ENCODE measurements at regions not wholly inside any gene's neighbourhood (a gene's known extent, or its start where the extent isn't known, plus 50 kb on each side); places are given as distances from the start of the nearest gene placed in this dataset.

DNA sequence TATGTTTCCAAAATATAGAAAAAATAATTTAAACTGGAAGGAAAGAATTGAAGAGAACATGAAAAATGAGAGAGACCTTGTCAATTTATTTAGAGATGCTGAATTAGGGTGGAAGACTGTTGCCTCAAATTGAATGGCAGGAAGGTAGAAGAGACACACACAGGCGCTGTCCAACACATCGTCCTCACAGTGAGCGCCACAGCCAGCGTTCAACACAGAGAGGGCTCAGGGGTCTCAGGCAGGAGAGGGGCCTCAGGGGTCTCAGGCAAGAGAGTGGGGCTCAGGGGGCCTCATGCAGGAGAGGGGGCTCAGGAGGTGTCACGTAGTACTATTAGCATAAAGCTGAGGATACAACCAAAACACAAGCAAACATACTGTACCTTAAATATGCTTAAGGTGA, 65.7 kb downstream of the TMEM18 start:
- no peak for DNase-seq (ENCODE audit: low read depth)

DNA sequence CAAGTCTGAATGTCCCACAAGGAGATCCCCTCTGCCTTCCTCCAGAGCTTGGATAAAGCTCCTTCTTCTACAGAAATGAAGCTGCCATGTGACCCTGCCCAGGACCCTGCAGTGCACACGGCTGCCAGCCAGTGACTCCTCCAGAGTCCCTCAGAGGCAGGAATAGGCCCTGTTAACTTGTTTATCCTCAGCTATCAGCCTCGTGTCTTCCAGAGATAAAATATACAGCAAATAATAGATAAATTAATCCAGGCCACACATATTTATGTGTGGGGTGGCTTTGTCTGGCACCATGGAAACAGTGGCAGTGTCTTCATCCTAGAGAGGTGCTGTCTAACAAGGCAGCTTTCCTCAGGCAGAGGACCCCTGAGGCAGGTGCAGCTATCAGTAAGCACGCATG, 66.7 kb downstream of the TMEM18 start:
- DNase-seq (ENCODE audit: low read depth) = no peak

DNA sequence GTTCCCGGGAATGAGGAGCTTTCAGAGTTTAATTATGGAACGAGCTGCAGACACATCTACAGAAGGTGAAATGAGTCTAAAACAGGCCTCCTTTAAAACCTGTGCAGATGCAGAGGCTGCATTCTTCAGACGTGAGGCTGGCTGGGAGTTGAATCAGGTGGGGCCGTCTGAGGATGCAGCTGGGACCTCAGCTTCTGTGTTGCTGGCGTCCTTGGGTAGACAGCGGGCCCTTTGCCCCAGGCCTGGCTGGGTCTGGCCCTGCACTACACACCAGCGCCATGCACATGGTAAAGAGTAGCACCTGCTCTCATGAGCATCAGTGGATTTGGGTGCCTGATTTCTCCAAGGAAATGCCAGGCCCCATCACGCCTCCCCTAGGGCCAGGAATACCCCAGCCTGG, 67.3 kb downstream of the TMEM18 start:
- DNase-seq (ENCODE audit: low read depth) = no peak

DNA sequence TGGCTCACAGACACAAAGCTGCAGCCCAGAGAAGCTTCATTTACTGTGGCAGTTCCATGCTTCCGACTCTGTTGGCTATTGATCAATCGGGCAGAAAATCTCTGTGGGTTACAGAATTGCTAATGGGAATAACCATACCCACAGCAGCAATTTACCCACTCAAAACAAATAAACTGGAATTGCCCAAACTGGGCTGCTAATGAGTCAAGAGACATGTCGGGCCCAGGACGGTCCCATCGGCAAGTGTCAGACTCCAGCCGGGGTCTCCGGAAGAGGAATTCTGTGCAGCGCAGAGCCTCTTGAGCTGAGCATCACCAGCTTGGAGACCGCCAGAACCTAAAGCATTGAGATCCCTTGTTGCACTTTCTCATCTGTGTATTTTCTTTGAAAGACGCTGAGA, 67.8 kb downstream of the TMEM18 start:
- DNase-seq (ENCODE audit: low read depth) = no peak

DNA sequence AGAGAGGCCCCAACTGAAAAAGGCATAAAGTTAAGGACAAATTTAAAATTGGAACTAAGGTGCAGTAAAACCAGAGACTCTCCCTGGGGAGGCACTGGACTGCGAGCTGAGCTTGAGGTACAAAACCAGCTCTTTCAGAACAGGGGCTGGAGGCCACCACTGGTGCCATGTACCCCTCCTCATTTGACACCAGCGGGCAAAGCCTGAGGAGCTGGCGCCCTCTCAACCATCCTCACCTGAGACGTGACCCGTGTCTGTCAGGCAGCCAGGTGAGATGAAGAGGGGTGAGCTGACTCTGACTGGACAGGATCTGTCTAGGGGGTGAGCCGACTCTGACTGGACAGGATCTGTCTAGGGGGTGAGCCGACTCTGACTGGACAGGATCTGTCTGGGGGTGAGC, 68.5 kb downstream of the TMEM18 start:
- DNase-seq (ENCODE audit: low read depth) = no peak

DNA sequence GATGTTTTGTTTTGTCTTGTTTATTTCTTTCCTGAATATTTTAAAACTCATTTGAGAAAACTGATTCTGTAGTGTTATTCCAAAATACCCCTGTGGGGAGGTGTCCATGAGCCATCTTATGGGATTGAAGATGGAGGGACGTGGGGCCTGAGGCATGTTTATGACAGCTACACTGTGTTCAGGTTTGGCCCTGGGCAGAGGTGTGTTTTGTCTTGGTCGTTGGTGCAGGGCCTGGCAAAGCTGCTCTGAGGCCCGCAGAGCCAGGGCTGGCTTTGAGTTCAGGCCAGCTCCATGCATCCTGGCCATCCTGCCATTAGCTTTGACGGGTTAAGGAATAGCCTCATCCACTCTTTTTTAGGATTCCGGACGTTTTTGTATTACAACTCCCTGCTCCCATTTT, 68.9 kb downstream of the TMEM18 start:
- no peak for DNase-seq (ENCODE audit: low read depth)

DNA sequence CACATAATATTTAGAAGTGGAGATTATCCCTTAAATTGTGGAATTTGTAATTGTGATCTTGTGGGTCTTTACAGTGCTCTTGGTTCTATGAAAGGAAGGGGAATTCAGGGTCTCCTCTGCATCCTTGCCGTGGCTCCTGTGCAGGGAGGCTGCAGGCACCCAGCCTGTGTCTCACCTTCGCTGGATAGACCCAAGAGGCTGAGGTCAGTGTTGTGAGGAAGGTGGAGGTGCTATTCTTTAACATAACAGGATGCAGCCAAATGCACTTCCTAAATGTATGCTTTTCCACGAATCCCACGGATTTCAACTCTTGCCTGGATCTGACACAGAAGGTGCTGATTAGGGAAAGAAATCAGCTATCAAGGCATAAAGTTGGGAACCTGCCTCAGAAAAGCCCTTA, 69.5 kb downstream of the TMEM18 start:
- DNase-seq (ENCODE audit: low read depth) = no peak

DNA sequence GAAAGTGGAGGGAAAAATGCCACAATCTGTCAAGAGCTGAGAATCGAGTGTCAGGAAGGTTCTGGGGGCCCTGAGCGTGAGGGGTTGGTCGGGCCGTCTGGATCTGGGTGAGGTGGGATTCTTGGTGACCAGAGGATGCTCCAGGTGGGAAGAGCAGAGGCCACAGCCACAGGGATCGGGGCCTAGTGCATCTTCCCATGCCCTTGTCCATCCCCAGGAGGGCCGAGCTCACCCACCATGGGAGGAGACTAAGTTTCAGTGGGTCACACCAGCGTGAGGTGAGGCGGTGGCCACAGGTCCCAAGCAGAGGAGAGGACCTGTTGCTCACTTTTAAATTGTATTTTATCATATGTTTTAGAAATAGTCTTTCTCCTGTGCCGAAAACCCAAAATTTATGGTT, 70.0 kb downstream of the TMEM18 start:
- DNase-seq (ENCODE audit: low read depth) = no peak

DNA sequence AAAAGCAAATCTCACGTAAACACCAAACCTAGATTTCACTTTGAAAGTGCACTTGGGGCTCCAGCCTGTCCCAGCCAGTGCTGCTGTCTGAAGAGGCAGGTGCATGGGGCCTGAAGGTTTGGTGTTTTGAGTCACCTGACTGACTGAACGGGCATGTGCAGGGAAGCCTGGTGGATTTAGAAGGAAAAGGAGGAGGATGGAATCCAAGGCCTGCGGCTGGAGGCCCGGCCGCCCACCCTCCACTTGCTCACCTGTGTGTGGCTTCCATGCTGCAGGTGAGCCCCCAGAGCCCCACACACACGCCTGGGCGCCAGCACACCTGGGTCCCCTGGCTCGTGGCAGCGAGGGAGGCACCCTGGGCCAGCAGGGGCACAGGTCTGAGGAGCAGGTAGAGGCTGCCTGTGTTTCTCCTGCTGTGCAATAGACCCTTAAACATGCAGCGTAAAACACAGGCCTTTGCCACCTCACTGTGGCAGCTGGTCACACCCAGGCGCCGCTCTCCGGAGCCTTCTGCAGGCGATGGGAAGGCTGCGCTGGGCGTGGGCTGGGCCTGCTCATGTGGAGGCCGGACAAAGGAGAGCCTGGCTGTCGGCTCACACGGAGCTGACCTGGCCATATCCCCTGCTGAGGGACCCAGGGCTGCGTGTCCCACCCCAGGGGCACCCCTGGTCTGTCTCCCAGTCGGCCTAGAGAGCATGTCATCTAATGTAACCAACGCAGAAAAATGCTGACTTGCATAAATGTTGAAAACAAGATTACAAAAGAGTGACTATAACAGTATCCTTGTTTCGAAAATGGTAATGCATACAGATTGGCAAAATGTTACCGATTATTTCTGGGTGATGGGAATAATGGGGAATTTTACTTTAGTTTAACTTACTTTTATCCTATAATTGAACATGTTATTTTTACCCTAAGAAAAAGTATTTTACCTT, 71.3 kb downstream of the TMEM18 start:
- no peak for DNase-seq (ENCODE audit: low read depth)

DNA sequence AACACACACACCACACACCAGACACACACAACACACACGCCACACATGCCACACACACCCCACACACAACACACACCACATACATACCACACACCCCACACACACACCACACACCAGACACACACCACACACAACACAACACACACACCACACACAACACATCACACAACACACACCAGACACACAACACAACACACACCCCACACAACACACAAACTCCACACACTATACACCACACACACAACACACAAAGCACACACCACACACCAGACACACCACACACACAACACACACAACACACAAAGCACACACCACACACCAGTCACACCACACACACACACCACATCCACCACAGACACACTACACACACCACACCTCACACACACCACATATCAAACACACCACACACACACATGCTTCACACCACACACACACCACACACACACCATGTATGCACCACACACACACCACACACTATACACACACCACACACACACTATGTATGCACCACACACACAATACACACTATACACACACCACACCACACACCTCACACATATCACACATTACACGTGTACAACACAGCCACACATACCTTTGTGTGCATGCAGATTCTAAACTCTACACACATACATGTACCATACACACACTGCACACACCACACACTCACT, 72.2 kb downstream of the TMEM18 start:
- DNase-seq (ENCODE audit: low read depth) = no peak

DNA sequence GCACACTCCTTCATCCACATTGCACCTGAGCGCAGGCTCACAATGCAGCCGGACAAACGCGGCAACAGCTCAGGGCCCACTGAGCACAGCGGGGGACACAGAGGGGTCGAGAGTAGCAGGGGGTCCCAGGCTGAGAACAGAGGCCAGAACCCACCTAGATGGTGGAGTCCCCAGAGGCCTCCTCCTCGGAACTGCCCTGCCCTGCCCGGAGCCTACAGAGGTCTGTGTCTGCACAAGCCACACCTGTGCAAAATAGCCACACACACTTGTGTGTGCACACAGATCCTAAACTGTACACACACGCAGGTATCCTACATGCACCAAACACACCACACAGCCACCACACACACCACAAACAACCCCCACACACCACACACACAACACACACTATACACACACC, 72.8 kb downstream of the TMEM18 start:
- DNase-seq (ENCODE audit: low read depth) = no peak

DNA sequence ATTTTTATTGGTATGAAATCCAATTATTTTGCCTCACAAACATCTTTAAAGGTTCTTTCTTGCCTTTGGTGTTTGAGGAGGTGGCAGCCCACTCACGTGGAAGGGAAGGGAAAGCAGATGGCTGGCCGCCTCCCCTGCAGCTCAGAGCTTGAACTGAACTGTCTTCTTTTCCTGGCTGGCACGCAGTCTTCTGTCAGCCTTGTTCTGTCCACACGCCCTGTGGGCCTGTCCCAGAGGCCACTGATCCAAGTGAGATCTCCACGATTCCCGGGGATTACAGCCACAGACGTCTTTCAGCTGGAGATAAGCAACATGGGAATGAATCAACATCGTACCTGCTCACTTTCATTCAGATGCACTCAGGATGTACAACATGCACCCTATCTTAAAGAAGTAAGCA, 73.3 kb downstream of the TMEM18 start:
- DNase-seq (ENCODE audit: low read depth) = no peak

DNA sequence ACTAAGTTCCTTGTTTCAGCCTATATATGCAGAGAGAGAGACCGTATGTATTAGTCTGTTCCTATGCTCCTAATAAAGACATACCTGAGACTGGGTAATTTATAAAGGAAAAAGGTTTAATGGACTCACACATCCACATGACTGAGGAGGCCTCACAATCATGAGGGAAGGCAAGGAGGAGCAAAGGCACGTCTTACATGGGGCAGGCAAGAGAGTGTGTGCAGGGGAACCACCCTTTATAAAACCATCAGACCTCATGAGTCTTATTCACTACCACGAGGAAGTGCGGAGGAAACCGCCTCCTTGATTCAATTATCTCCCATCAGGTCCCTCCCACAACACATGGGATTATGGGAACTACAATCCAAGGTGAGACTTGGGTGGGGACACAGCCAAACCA, 73.8 kb downstream of the TMEM18 start:
- DNase-seq (ENCODE audit: low read depth) = no peak

DNA sequence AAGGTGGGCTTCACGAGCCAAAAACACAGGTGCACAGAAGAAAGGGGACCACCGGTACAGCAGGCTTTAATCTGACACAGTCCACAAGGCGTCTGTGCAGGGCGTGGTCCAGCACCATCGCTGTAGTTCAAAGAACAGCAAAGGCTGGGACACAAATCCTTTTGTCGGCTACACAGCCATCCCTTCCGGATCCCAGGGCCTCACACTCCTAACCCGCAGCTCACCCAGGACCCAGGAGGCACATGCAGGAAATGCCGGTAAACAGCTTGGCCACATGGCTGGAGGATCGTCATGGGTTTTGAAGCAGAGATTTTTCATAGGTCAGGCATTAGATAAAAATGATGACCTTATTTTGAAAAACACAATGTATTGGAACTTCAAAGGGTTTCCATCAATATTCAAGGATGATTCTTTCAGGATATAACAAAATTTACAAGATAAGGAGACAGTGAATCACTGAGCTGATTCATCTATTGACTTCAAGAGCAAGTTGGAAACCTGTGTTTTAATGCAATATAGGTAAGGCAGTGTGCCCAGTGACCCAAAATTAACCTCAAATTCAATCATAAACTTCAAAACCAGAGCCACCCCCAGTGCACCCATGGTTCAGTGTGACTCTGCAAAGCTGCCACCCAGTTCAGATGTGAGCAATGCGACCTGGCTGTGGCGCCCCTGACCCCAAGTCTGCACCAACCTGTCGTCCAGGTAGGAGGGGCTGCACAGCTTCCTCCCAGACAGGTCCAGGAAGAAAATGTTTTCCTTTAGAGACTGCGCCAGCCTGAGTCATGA, 74.4 kb downstream of the TMEM18 start:
- no peak for DNase-seq (ENCODE audit: low read depth)

DNA sequence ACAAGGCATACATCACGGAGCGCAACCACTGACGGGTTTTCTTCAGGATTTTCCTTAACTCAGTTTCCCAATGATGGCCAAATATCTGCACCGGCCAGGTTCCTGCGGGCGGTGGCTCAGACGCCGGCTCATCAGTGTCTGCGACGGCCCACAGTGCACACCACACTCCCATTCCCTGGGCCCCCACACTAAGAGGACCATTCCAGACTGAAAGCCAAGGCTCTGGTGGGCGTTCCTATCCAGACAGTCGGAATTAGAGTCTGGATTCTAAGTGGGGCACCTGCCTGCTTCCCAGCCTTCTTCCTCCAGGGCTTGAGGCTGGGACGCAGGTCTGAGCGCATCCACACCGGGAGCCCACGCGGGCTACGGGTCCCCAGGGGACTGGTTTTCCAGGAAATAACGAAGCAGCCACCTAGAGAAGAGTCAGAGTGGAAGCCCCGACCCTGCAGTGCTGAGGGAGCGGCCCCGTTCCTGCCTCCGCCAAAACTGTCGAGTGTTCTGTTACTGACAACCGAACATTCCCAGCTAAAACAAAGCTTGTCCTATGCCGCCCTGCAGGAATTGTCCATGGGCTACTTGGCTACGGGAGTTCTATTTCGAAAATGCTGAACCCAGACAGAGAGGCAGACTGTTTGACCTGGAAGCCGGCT, 75.3 kb downstream of the TMEM18 start:
- DNase-seq (ENCODE audit: low read depth) = no peak

DNA sequence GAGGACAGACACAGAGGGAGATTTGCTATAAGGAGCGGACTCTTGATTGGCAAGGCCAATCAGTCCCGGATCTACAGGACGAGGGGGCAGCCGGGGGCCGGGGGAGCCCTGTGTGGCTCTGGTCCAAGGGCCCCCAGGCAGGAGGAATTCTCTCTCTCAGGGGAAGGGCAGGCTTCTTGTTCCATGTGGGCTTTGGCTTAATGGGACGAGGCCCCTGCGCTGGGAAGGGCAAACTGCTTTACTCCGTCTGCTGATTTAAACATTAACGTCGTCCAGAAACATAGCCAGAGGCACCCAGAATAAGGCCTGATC, 75.9 kb downstream of the TMEM18 start:
- no peak for DNase-seq (ENCODE audit: low read depth)

DNA sequence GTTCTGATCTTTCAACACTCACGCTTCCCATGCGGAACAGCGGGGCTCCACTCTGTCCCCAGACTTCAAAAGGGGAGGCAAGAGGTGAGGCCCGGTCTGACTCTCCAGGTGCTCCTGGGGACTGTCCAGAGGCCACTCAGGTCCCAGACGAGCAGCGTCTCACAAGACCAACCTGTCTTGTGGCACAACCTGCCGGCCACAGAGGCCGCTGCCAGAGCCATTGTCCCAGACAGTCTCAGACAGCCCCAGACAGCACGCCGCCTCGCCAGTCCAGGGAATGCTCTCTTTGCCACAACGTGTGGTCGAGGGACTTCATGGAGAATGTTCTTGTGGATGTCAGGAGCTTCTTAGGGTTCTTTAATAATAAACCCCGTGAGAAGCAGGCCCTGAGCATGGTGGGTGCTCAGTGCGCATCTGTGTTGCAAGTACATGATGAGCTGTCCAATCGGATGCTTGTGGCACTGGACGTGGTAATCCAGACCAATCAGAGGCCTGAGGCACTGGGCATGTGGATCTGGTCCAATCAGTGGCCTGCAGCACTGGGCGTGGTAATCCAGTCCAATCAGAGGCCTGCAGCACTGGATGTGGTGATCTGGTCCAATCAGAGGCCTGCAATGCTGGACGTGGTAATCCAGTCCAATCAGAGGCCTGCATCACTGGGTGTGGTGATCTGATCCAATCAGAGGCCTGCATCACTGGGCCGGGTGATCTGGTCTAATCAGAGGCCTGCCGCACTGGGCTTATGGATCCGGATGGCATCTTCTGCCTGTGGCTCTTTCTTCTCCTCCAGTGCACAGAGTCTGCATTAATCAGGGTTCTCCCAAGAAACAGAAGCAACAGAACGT, 76.4 kb downstream of the TMEM18 start:
- no peak for DNase-seq (ENCODE audit: low read depth)

DNA sequence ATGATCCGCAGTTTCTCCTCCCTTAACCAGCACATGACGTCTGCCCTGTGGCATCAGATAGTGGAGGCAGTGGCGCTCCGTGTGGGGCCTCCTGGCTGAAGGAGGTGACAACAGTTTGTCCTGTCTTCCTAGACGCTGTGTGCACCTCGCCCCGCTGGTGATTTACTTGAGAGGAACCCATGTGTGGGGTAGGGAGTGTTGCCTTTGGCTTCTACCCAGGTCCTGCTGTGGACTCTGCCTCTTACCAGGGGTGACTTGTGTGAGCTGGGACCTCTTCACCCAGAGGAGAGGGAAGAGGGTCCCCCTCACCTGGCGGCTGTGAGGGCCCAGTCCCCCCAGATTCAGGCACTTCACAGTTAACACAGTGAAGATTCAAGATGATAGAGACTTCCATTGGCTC, 77.6 kb downstream of the TMEM18 start:
- DNase-seq (ENCODE audit: low read depth) = no peak

DNA sequence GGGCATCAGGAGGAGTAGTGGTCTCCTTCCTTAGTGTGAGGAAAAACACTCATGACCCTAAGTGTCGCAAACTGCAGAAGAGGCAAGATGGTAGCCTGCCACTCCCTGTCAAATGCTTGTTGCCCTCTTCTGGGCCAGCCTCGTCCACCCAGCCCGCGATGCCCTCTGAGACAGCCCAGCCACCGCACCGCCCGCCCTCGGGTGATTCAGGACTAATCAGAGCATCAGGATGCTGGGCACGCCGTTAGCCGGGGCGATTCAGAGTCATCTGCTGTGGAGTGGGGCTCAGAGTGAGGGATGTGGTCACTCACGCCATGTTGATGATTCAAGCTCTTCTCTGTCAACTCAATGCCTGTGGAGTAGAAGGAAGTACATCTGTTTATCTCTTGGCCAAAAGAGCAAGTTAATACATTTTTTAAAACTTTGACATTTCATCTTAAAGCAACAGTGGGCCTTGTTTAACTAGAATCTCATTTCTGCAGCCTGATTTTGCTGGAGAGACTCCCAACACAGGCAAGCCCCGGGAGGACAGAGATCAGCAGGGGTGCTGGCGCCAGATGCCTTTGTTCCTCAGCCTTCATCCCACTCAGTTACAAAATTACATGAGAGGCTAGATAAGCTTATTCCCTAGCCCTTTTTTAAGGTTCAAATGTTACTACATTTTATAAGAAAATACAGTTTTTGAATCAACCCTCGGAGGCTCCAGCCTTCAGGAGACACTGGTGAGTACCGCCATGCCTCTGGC, 79.0 kb downstream of the TMEM18 start:
- no peak for DNase-seq (ENCODE audit: low read depth)

DNA sequence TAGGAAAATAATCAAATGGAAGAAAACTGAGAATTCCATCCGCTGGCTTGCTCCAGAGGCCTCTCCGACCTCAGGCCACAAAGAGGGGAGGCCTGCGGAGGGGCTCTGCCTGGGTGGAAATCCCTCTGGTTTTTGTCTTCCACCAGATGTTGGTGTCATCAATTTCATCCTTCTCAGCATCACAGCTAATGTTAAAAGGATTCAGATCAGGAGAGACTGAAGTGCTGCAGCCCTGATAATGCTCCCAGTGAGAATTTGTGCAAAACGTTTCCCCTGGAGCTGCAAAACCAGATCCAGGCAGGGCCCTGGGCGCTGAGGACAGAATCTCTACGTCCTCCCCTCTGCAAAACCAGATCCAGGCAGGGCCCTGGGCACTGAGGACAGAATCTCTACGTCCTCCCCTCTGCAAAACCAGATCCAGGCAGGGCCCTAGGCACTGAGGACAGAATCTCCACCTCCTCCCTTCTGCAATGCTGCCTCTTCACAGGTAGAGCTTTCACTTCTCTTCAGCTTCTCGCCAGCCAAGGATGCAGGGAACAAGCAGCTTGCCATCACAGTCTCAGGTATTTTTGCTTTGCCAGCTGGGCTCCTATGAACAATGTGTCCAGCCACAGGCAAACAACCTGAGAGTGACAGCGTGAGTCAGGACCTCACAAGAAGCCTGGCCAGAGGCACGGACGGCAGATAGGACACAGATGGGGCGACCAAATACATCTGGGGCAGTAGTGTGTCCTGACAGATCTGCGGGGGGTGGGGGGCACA, 81.2 kb downstream of the TMEM18 start:
- no peak for DNase-seq (ENCODE audit: low read depth)

Measured in iris pigment epithelial cell (primary cell).